GM19455 (cell line): ENCODE measurements at regions not wholly inside any gene's neighbourhood (a gene's known extent, or its start where the extent isn't known, plus 50 kb on each side); places are given as distances from the start of the nearest gene placed in this dataset.

Experiments used
- ATAC-seq: cut with Tn5 transposase; IDR thresholded peaks from one replicate; pipeline ENCODE4 v1.9.1; 2021; ENCODE audit not compliant: unreplicated experiment

DNA sequence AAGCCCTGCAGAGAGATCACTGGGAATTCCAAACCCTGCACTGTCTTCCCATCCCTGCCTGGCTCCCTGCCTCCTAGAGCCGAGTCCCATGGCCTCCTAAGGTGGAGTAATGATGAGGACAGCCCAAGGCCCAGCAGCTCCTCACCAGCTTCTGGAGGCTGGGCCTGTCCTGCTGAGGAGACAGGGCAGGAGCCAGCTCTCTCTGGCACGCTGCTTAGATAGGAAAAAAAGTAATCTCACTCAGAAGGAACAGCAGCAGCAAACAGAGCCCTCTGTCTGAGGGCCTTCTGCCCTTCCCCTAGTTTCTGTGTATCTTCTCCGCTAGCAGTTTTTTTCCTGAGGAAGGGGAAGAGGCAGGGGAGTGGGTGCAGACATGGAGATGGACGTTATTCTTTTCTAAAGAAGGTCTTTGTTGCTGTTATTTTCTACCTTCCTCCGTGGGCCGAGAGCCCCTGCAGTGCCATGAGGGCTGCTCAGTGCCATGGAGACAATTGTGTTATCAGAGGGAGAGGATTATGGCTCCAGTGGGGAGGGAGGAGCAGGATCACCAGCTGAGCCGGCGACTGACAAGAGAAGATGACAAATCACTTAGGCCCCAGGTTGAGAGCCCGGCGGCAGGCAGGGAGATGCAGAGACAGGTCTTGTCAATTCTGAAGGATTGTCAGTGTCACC lies 315.3 kb downstream of the BUD13 start:
- no peak for ATAC-seq

DNA sequence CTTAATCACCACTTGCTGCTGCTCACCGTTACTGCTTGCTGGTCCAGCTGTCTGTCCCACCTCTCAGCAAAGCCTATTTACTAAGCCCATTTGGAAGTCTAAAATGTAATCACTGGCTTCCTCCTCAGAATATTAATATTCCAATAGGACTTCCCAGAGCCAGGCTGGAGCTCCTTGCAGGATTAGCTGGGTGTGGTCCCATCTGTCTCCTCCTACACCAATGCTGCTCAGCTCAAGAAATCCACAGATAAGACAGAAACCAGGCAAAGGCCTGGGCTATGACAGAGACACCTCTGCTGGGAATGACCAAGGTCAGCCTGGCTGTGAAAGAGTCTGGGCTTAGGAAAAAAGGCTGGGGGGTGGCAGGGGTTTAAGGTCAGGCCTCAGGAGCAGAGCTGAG lies 317.8 kb downstream of the BUD13 start:
- ATAC-seq = no peak

DNA sequence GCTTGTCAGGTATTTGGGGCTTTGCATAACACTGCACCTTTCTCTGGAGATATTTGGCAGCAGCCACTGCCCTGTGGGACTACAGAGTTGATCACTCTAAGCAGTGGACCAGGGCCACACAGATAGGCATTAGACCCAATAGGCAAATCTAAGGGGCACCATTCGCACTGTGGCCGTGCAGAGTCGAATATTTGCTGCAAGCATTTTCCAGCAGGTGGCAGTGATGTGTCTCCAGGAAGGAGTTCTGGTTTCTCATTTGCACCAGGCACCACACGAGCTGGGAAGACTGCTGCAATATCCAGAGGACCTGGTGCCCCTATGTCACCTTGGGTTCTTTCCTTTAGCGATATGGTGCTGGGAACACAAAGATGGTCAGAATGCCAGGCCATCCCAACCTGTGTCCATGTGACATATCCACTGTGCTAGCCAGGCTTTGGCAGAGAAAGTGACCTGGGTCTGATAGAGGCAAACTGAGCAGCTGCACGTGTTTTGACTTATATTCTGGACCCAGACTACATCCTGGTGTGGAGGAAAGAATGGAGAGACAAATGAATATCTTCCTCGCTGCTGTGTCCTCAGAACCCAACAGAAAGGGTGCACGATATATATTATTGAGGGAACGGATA lies 318.7 kb downstream of the BUD13 start:
- ATAC-seq = no peak

- no peak for ATAC-seq
Measured at GRCh38 chr11:116452461-116452860, 320.3 kb downstream of the BUD13 start.

DNA sequence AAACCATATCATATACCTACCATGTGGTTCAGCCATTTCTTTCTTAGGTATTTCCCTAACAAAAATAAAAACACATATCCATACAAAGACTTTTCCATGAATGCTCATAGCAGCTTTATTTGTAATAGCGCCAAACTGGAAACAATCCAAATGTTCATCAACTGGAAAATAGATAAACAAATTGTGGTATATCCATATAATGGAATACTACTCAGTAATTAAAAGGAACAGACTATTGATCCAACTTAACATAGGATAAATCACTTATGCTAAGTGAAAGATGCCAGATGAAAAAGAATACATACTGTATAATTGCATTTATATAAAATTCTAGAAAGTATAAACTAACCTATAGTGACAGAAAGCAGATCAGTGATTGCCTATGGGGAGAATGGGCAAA lies 323.3 kb downstream of the BUD13 start:
- no peak for ATAC-seq

GRCh38 chr11:116446048-116446941 lies 326.5 kb downstream of the BUD13 start:
- ATAC-seq = no peak

GRCh38 chr11:116445108-116446047 lies 327.4 kb downstream of the BUD13 start:
- no peak for ATAC-seq

- ATAC-seq = no peak
Measured at GRCh38 chr11:116442238-116442752, 330.5 kb downstream of the BUD13 start.

GRCh38 chr11:116439361-116439677 lies 333.5 kb downstream of the BUD13 start:
- no peak for ATAC-seq

DNA sequence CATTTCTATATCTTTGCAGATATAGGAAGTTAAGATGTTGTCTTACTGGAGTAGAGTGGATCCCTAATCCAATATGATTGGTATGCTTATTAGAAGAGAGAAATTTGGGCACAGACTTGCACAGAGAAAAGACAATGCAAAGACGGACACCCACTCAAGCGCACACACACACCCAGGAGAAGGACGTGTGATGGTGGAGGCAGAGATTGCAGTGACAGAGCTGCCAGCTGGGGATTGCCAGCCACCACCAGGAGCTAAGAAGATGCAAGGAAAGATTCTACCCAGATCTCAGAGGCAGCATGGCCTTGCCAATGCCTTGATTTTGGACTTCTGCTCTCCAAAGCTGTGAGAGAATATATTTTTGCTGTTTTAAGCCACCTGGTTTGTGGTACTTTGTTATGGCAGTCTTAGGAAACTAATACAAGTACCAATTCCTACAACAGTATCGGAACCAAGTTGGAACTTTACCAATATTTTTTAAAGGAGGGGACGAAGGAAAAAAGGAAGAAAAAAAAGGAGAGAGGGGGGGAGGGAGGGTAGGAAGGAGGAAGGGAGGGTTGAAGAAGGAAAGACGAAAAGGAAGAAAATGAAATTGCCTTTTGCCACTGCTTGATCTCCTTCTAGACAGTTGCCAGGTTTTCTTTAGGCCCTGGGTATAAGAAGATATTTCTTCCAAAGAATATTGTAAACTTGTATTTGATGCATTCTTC lies 334.0 kb downstream of the BUD13 start:
- no peak for ATAC-seq

GRCh38 chr11:116434986-116435385 lies 337.8 kb downstream of the BUD13 start:
- ATAC-seq = no peak

DNA sequence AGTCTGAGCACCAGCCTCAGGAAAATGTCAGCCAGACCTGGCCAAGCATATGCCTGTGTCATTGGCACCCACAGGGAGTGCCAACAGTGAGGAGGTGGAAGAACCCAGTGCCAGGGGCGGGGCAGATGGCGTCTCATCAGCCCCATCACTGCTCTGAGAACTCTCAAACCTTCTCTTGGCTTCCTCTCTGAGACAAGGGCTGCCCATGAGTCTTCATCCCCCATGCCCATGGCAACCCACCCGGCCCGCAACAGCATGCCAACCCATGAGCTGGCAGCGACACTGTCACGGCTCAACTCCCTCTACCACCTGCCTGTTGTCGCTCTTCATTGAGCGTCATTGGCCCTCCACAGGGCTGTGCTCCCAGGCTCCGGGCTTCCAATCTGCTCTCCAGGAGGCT lies 340.5 kb downstream of the BUD13 start:
- no peak for ATAC-seq

DNA sequence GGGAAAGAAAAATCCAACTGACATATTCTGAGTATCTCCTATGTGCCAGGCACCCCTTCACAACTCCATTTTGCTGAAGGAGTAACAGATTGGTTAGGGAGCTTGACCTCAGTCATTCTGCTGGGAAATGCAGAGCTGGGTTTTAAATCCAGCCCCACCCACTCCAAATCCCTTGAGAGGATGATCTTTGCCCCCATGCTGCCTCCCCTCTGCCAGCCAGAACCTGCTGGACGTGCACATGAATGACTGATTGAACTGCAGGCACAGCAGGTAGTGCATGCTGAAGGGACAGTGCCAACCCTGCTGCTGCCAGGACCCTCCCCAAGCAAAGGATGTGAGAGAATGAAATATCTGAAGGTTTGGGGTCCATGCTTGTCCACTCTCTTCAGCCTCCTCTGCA lies 340.9 kb downstream of the BUD13 start:
- no peak for ATAC-seq

DNA sequence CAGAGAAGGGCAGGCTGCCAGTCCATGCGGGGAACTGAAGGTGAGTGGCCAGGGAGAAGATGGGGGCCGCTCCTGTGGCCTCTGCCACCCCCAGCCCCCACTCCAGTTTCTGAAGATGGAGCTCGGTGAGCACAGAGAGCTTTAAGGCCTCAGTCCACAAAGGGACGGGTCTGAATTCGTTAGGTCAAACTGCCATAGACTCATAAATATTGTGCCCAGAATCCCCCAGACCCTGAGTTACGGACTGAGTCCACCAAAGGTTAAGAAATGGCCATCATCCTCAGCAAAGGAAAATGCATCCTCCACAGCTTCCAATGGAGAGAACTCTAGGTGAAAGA lies 344.2 kb downstream of the BUD13 start:
- ATAC-seq = no peak

GRCh38 chr11:116427903-116428637 lies 344.7 kb downstream of the BUD13 start:
- no peak for ATAC-seq

DNA sequence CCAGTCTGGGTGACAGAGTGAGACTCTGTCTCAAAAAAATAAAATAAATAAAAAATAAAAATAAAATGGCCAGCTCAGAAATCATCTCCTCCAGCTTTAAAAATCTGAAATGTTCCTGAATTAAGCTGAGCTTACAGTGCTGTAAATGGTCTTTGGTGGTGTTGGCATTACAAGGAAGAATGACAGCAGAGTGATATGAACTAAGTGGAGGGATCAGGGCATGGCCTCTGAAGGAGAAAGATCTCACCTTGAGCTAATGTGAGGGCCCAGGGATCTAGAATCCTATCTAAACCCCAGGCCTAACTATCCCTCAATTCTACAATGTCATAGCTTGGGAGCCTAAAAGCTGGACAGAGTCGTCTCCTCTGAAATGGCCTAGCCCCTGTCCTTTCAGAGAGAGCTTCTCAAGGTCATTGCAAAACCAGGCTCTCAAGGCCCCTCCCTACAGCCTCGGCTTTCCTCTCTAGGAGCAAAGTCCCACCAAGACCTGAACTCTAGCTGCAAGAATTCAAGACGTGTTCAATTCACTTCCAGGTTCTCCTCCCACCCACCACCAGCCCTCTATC lies 345.4 kb downstream of the BUD13 start:
- ATAC-seq = no peak

- no peak for ATAC-seq
Measured at GRCh38 chr11:116426761-116427160, 346.0 kb downstream of the BUD13 start.

- ATAC-seq = no peak
Measured at GRCh38 chr11:116424615-116425261, 348.0 kb downstream of the BUD13 start.
